Midbrain (tissue), 1 donor: ENCODE measurements at regions not wholly inside any gene's neighbourhood (a gene's known extent, or its start where the extent isn't known, plus 50 kb on each side); places are given as distances from the start of the nearest gene placed in this dataset.

Experiments
- DNase-seq: peaks from one replicate; lab custom pipeline; 2025; lab: John Stamatoyannopoulos, UW

DNA sequence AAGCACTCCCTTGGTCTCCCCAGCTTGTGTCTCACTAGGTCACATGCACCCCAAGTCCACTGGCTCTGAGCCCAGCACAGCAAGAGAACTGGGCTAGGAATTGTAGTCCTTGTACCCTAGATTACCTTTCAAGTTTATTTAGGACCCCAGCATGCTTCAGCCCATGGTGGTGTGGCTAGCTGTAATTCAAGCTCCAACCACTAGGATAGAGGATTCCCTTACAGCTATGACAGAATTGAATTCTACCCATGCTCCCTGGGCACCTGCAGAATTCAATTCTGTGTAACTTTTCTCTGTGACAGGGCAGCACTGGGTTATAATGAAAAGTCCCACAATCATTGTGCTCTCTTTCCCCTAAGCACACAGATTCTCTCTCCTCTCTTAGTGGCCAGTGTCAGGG, 253.8 kb upstream of the DMD start:
- no peak for DNase-seq

DNA sequence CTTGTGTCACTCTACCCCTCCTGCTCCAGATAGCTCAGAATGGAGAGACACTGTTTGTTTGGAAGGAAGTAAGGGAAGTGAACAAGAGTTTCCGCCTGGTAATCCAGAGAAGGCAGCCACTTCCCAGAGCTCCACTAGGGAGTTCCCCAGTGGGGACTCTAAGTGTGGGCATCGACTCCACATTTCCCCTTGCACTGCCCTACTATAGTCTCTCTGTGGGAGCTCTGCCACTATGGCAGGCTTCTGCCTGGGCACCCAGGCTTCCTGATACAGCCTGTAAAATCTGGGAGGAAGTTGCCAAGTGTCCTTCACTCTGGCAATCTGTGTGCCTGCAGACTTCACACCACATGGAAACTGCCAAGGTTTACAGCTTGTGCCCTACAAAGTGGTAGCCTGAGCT, 245.8 kb upstream of the DMD start:
- no peak for DNase-seq

GRCh38 chrX:33447285-33447684, 235.9 kb upstream of the DMD start:
- no peak for DNase-seq

DNA sequence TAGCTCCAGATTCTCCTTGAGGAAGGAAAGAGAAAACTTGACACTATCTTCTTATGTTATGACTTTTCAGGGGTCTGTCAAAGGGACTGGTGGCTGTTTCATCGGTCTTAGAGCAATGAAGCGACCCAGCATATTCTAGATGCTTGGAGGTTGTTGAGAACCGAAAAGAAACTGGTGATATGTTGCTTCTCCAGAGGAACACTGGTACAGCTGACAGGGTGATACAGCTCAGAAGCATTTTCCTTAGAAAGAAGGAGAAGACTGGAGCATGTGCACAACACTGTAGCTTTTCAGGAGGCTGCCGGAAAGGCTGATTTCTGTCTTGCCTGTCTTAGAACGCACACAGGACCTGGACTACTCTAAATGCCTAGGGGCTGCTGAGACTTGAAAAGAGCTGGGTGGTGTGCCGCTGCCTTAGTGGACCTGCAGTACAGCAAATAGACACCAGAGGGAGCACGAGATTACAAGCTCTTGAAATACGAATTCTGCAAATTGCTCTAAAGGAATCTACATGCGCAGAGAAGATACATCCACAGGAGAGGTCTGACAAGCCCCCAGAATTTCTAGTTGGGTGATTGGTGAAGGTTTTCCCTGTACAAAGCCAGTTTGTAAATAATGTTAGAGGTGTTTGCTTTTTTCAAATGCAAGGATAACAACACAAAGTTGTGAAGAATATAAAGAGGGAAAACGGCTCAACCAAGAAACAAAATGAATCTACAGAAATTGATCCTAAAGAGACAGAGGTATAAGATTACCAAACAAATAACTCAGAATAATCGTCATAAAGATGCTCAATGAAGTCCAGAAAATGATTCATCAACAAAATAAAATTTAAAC, 223.1 kb upstream of the DMD start:
- DNase-seq, result peak; percentile 70

DNA sequence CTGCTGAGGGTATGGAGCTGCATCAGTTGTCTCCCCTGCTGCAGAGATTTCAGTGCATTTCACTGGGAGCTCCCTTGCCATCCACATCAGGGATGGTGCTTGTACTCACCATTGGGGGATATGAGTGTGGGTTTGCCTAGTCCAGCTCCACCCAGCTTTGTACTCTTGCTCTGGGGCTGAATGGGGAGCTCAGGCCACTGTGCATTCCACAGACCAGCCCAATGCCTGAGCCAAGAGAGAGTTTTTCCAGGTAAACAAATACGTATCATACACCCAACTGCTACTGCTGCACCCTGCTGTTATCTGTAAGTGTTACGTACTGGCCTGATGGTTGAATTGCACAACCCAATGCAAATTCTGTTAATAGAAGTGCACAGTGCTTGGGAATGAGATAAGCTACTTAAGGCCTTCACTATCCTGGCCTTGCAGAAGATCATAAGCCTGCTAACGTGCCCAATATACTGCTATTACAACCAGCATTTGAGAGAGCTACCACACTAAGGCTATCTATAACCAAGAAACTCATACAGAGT, 205.0 kb upstream of the DMD start:
- DNase-seq, result no peak

DNA sequence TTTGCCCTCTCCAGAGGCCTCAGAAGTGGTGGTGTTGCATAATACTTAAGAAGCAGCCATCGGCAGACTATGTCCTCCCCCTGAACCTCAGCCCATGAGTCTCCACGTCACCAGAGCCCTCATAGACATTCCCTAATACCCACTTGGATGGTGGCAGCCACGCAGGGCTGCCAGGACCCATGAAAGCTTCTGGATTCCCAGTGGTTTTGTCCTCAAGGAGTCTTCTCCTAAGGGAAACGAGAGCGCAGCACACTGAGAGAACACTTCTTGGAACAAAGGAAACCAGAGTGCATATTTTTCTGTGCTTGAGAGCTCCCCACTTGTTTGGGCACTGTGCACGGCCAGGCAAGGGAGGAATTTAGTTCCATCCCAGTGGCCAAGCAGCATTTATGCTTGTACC, 204.1 kb upstream of the DMD start:
- no peak for DNase-seq

DNA sequence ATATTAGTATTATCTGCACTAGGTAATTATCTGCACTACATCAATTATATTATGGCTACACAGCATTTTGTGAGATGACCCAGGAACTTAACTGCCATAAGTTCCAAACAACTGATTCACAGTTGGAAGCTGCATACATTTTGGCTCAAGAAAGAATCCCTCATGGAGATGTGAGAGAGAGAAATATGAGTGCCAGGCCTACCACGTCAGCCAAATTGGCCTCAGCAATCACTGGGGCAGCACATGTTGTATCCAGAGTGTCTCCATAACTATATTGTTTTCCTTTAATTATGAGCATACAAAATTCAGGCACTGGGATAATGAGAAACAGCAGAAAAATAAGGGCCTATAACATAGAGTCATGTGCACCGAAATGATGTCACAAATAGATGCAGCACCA, 174.2 kb upstream of the DMD start:
- no peak for DNase-seq

- DNase-seq, result no peak
Measured at GRCh38 chrX:33379839-33380238, 168.5 kb upstream of the DMD start.

GRCh38 chrX:33357606-33358005, 146.3 kb upstream of the DMD start:
- no peak for DNase-seq

- peak; percentile 13 for DNase-seq
Measured at GRCh38 chrX:33339219-33339618, 127.9 kb upstream of the DMD start.

DNA sequence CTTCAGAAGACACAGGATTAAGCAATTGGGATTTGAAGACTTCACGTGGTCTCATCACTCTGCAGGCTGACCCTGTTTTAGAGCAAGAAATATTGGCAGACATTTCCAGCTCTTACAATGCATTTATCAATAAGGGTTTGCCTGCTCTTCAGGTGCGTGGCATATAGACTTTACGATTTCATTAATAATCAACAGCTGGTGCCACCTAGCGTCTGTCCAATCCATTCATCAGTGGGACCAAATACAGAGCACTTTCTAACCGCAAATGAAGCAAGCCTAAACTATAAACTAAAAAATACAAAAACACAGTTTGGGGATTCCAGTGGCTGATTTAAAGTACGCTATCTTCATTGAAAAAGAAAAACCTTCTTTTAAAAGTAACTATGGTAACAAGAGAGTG, 125.4 kb upstream of the DMD start:
- peak; percentile 62 for DNase-seq

DNA sequence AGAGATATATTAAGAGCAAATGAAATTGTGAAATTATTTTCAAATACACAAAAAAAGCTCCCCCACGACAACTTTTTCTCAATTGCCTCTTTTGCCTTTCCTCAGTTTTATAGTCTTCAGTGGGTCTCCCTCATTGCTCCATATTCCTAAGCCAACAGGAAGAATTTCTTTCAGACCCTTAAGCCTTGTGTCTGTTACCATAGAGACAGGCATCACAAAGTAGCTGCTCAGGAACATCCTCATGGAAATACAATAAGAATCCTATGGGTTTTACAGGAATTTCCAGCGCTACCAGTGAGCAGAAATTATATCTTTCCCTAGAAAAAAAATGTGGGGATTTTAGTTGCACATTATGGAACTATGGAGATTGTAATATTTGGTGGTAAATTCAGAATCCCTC, 121.9 kb upstream of the DMD start:
- no peak for DNase-seq

DNA sequence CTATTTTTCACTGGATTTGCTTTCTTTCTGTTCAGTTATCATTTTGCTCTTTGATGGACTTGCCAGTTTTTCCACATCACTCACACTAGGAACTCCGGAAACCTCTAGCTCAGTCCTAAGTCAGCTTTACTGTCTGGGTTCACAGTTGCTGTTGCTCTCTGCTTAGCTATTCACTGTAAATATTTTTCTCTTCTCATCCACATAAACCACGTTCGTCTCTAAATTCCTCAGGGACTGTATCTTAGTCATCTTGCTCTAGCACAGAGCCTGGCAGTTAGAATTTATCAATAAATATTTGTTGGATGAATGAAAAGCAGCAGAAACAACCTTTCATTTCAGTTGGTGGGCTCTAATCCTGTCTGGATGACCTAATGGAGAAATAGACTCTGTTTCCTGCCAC, 119.4 kb upstream of the DMD start:
- DNase-seq, result no peak

DNA sequence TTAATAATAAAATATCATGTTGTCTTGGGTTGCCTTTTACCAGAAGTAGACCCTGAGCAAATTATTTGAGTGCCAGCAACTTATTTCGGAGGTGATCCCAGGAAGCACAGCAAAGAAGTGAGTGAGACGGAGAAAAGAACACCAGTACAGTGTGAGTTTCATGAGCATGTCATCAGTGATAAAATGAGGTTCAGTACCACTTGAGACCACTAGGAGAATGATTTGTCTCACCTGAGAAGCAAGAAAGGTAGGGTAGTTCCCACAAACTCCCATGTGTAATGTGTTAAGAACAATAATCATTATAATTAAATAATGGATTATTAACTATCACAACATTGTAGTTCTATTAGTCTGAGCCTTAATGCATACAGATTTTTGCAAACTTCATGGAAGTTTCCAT, 112.8 kb upstream of the DMD start:
- DNase-seq, result no peak

DNA sequence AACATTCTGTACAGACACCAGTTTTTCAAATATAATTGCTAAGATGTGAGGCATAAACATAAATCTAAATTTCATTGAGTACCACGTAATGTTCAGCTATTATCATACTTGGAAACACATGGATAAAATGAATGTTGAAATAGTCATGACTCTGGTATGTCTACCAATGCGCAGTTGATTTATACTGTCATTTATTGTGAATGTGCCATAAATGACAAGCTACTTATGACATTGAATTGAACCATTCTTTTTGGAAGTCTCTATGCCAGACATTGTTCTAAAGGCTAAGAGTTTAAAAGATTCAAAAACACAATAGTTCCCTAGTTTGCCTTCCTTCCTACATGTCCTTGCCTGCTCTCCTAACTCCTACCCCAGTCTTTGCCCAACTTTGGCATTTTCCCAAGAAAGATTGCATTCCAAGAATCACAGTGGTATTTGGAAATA, 96.6 kb upstream of the DMD start:
- DNase-seq, result no peak

DNA sequence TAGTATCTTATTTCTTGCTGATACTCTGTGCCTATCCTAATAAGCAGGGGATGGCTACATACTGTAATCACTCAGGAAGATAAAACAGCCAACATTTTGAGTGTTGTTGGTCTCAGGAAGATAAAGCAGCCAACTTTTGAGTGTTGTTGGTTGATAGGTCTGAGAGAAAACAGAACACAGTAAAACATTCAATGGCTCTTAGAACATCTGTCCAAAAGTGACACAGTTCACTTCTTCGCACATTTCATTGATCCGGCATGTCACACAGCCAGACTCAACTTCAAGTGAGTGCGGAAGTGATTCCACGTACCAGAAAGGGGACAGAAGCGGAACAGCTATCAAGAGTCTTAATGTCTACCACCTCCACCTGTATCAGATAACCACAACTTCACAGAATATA, 87.3 kb upstream of the DMD start:
- DNase-seq, result no peak

GRCh38 chrX:33285550-33285949, 74.2 kb upstream of the DMD start:
- no peak for DNase-seq

- no peak for DNase-seq
Measured at GRCh38 chrX:33277046-33277445, 65.7 kb upstream of the DMD start.

- DNase-seq, result no peak
Measured at GRCh38 chrX:33273535-33273934, 62.2 kb upstream of the DMD start.

DNA sequence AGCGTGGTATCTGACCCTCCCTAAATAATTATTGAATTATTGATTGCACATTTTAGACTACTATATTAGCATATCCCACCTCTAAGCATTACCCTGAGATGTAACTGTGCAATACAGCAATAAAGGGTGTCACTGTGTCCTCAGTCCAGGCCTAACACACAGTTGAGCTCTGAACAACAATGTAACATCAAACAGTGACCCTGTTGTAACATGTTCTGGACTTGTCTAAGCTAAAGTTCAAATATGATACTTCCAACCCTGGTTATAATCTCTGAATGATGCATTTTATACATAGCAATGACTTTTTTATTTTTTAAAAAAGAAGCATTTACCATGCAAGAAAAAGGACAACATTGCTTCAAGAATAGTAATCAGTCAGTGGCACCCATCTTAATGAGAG, 61.6 kb upstream of the DMD start:
- DNase-seq, result no peak
